ENCODE measurements at regions not wholly inside any gene's neighbourhood (a gene's known extent, or its start where the extent isn't known, plus 50 kb on each side); places are given as distances from the start of the nearest gene placed in this dataset.

DNA sequence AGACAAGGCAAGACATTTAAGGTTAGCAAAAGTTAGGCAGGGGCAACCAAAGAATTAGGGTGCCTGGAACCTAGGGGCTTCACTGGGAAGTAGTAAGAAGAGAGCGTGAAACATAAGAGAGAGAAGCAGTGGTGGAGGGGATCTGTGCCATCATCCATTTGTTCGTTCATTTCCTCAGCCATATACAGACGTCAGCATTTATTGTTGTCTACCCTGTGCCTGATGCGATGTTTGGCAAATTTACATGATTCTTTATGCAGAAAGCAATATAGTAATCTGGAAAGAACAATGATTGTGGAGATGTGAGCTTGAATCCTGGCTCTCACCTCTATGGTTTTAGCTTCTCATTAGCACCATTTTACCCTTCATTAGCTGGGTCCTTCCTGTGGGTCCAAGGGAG is 477.5 kb upstream of the MPDZ start:
- TF ChIP-seq YY1 (IDR thresholded peaks at IDR 0.05; ENCODE audit: low read depth) (no peak), TEAD4 (IDR thresholded peaks at IDR 0.05) (no peak)

DNA sequence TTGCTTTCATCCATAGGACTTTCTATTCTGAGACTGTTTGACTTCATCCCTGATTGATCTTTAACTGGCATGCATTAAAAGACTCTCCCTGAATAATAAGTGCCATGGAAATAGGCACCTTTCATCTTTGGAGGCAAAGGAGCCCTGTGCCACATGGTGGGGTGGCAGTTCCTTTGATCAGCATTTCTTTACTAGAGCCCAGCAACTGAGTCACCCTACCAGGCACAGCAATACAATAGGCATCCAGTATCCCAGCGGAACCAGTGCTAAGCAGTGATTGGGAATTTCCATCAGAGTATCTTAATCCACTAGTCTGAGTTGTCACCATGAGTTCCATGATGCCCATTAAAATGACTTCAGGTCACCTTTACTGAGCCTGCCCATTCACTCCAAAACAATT is 476.1 kb upstream of the MPDZ start:
- TF ChIP-seq, protein P1, sequence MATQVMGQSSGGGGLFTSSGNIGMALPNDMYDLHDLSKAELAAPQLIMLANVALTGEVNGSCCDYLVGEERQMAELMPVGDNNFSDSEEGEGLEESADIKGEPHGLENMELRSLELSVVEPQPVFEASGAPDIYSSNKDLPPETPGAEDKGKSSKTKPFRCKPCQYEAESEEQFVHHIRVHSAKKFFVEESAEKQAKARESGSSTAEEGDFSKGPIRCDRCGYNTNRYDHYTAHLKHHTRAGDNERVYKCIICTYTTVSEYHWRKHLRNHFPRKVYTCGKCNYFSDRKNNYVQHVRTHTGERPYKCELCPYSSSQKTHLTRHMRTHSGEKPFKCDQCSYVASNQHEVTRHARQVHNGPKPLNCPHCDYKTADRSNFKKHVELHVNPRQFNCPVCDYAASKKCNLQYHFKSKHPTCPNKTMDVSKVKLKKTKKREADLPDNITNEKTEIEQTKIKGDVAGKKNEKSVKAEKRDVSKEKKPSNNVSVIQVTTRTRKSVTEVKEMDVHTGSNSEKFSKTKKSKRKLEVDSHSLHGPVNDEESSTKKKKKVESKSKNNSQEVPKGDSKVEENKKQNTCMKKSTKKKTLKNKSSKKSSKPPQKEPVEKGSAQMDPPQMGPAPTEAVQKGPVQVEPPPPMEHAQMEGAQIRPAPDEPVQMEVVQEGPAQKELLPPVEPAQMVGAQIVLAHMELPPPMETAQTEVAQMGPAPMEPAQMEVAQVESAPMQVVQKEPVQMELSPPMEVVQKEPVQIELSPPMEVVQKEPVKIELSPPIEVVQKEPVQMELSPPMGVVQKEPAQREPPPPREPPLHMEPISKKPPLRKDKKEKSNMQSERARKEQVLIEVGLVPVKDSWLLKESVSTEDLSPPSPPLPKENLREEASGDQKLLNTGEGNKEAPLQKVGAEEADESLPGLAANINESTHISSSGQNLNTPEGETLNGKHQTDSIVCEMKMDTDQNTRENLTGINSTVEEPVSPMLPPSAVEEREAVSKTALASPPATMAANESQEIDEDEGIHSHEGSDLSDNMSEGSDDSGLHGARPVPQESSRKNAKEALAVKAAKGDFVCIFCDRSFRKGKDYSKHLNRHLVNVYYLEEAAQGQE (IDR thresholded peaks at IDR 0.05; ENCODE audit: low read depth) = no peak
- TF ChIP-seq TCF12 (IDR thresholded peaks at IDR 0.05; ENCODE audit: low read depth) = no peak

DNA sequence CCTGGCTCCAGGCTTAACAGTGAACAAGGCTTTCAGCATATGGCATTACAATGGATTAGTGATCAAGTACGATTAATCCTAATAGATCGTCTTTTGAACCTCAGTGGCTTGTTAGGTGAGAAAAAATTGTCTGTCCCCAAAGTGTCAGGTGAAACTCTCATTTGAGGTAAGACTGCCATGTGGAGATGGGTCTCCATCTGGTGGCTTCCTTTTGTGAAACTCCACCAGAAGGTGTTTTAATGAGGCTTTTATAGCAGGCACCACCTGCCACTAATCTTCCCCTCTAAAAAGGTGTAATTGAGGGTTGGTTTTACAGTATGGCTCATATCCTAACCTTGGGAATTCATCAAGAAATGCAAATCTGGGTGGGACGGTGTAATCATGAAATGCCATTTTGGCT is 471.1 kb upstream of the MPDZ start:
- TF ChIP-seq, protein P1 (IDR thresholded peaks at IDR 0.05; ENCODE audit: low read depth) = no peak
- TF ChIP-seq TEAD4 (IDR thresholded peaks at IDR 0.05) (no peak), ZBTB7A (IDR thresholded peaks at IDR 0.05; ENCODE audit: low read depth) (no peak), EP300 (IDR thresholded peaks at IDR 0.05; ENCODE audit: borderline replicate concordance) (no peak), CEBPB (IDR thresholded peaks at IDR 0.05) (no peak), EGR1 (IDR thresholded peaks at IDR 0.05) (no peak)
- TF ChIP-seq, protein P2, sequence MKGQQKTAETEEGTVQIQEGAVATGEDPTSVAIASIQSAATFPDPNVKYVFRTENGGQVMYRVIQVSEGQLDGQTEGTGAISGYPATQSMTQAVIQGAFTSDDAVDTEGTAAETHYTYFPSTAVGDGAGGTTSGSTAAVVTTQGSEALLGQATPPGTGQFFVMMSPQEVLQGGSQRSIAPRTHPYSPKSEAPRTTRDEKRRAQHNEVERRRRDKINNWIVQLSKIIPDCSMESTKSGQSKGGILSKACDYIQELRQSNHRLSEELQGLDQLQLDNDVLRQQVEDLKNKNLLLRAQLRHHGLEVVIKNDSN (IDR thresholded peaks at IDR 0.05) = no peak

DNA sequence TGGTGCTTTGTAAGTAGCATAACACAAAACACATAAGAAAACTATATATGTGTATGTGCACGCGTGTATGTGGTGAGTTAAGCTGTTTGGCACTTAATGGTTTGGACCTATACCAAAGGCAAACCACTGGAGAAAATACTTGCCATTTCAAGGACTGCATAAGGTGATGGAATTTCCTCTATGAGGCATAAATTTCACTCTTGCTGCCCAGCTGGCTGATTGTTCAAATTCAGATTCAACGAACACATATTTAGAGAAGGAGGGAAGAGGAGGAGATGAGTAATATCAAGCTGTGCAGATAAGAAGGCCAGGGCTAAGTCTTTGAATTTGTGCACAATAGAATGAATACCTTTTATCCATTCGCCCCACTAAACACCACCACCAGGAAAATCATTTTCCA is 470.6 kb upstream of the MPDZ start:
- TF ChIP-seq, protein P2 (IDR thresholded peaks at IDR 0.05) = no peak
- TF ChIP-seq EP300 (IDR thresholded peaks at IDR 0.05; ENCODE audit: borderline replicate concordance) (peak; percentile 92), TEAD4 (IDR thresholded peaks at IDR 0.05) (peak; percentile 76), YY1 (IDR thresholded peaks at IDR 0.05; ENCODE audit: low read depth) (no peak), CREB1 (IDR thresholded peaks at IDR 0.05; ENCODE audit: low read depth) (no peak), TCF12 (IDR thresholded peaks at IDR 0.05; ENCODE audit: low read depth) (peak; percentile 86), CEBPB (IDR thresholded peaks at IDR 0.05) (no peak), FOXM1 (IDR thresholded peaks at IDR 0.05; ENCODE audit: borderline replicate concordance, low read depth) (peak; percentile 85), TAF1 (IDR thresholded peaks at IDR 0.05; ENCODE audit: low read depth) (no peak), RAD21 (IDR thresholded peaks at IDR 0.05; ENCODE audit: low read depth) (0 out of 2 replicates have a peak, but pooled peaks have one; percentile 5), NFIC (IDR thresholded peaks at IDR 0.05) (peak; percentile 75), EGR1 (IDR thresholded peaks at IDR 0.05) (no peak), ZBTB7A (IDR thresholded peaks at IDR 0.05; ENCODE audit: low read depth) (no peak)
- TF ChIP-seq, protein P3, sequence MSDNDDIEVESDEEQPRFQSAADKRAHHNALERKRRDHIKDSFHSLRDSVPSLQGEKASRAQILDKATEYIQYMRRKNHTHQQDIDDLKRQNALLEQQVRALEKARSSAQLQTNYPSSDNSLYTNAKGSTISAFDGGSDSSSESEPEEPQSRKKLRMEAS (IDR thresholded peaks at IDR 0.05) = no peak
- TF ChIP-seq, protein P1 (IDR thresholded peaks at IDR 0.05; ENCODE audit: low read depth) = no peak

DNA sequence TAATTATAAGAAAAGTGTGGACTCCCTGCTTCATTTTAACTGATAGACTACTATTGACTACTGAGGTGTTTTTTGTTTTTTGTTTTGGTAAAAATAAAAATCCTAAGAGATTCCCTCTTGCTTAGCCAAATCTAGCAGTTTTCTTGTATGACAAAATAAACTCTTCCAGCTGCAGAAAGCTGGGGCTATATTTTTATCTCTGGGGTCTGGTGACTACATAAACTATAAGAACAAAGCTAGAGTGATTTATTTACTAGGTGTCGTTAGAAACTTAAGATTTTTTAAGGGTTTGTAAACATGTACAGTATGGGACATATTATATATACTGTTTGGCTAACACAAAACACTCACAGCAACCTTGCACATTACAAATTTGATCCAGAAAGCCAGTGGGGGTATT is 467.4 kb upstream of the MPDZ start:
- TF ChIP-seq FOXM1 (IDR thresholded peaks at IDR 0.05; ENCODE audit: borderline replicate concordance, low read depth) = no peak
- TF ChIP-seq TAF1 (IDR thresholded peaks at IDR 0.05; ENCODE audit: low read depth) = no peak
- TF ChIP-seq, protein P3 (IDR thresholded peaks at IDR 0.05) = no peak
- no peak for TF ChIP-seq NFIC (IDR thresholded peaks at IDR 0.05)
- TF ChIP-seq, protein P2 (IDR thresholded peaks at IDR 0.05) = no peak
- TF ChIP-seq CREB1 (IDR thresholded peaks at IDR 0.05; ENCODE audit: low read depth) = no peak
